Neural cell (in vitro differentiated cells): ENCODE measurements at regions not wholly inside any gene's neighbourhood (a gene's known extent, or its start where the extent isn't known, plus 50 kb on each side); places are given as distances from the start of the nearest gene placed in this dataset.

Experiments used
- H2AFZ ChIP-seq: fragments of 200-600, 300-800 bp; sonication (generic), shearing (Covaris generic); 2 replicates; pipeline ENCODE4 v1.6.0; 2014; ENCODE audit warnings: low read depth, mild to moderate bottlenecking, antibody characterized with exemption, low read length, moderate library complexity
- H3F3A ChIP-seq: fragments of 200-600 bp; shearing (Covaris generic); 2 replicates; pipeline ENCODE4 v1.6.1; 2016; ENCODE audit warnings: mild to moderate bottlenecking, moderate library complexity, mixed read lengths, antibody characterized with exemption, low read length; ENCODE audit not compliant: insufficient read depth, poor library complexity, severe bottlenecking
- H3K27ac ChIP-seq: fragments of 200-600, 300-800 bp; sonication (generic), shearing (Covaris generic); 2 replicates; pipeline ENCODE4 v1.5.1; 2014; ENCODE audit warnings: mild to moderate bottlenecking, low read length, moderate library complexity
- H3K27me3 ChIP-seq: fragments of 300-800, 200-600 bp; sonication (generic), shearing (Covaris generic); 2 replicates; pipeline ENCODE4 v1.6.0; 2014; ENCODE audit warnings: mild to moderate bottlenecking, low read depth, low read length, moderate library complexity; ENCODE audit not compliant: insufficient read depth
- H3K36me3 ChIP-seq: fragments of 300-800, 200-600 bp; sonication (generic), shearing (Covaris generic); 2 replicates; pipeline ENCODE4 v1.5.1; 2014; ENCODE audit warnings: mild to moderate bottlenecking, antibody characterized with exemption, low read length, moderate library complexity; ENCODE audit not compliant: insufficient read depth
- H3K4me2 ChIP-seq: fragments of 300-800, 200-600 bp; sonication (generic), shearing (Covaris generic); 2 replicates; pipeline ENCODE4 v1.6.0; 2014; ENCODE audit warnings: mild to moderate bottlenecking, low read length
- H3K4me3 ChIP-seq: fragments of 300-800, 200-600 bp; sonication (generic), shearing (Covaris generic); 2 replicates; pipeline ENCODE4 v1.5.1; 2014; ENCODE audit warnings: mild to moderate bottlenecking, low read length, moderate library complexity
- H3K79me2 ChIP-seq: fragments of 200-600 bp; shearing (Covaris generic); replicated peaks from 2 replicates; pipeline ENCODE4 v1.6.0; 2014; ENCODE audit warnings: mild to moderate bottlenecking, low read length, moderate library complexity; ENCODE audit not compliant: insufficient read depth
- H3K9ac ChIP-seq: fragments of 300-800, 200-600 bp; sonication (generic), shearing (Covaris generic); 2 replicates; pipeline ENCODE4 v1.6.1; 2016; ENCODE audit warnings: mild to moderate bottlenecking, low read length, mixed read lengths
- H3K9me2 ChIP-seq: fragments of 200-600 bp; shearing (Covaris generic); 2 replicates; pipeline ENCODE4 v1.6.1; 2016; ENCODE audit warnings: mild to moderate bottlenecking, low read length, mixed read lengths; ENCODE audit not compliant: insufficient read depth
- H3K9me3 ChIP-seq: fragments of 200-600, 300-800 bp; sonication (generic), shearing (Covaris generic); 2 replicates; pipeline ENCODE4 v1.6.1; 2016; ENCODE audit warnings: mild to moderate bottlenecking, mixed run types, low read length, moderate library complexity, mixed read lengths
- H4K20me1 ChIP-seq: fragments of 200-600 bp; shearing (Covaris generic); 2 replicates; pipeline ENCODE4 v1.6.1; 2016; ENCODE audit warnings: mild to moderate bottlenecking, mixed run types; ENCODE audit not compliant: insufficient read depth
- EP300 ChIP-seq: fragments of 450-650 bp; conservative IDR thresholded peaks from 2 replicates; pipeline ENCODE4 v1.6.1; 2014; ENCODE audit warnings: antibody characterized with exemption, mild to moderate bottlenecking, moderate library complexity; ENCODE audit not compliant: poor library complexity, severe bottlenecking
- EZH2 ChIP-seq: fragments of 200-600, 300-800 bp; shearing (Covaris generic), sonication (generic); IDR thresholded peaks from 2 replicates; pipeline ENCODE4 v1.6.1; 2014; ENCODE audit warnings: antibody characterized with exemption, low read length, borderline replicate concordance, mild to moderate bottlenecking; ENCODE audit not compliant: insufficient read depth, poor library complexity, severe bottlenecking
- POLR2AphosphoS5 ChIP-seq: IDR thresholded peaks from 2 replicates; pipeline ENCODE4 v1.6.1; 2012
- RAD21 ChIP-seq: fragments of 450-650 bp; conservative IDR thresholded peaks from 2 replicates; pipeline ENCODE4 v1.6.1; 2014; ENCODE audit warnings: antibody characterized with exemption, mild to moderate bottlenecking, moderate library complexity
- SMC3 ChIP-seq: fragments of 450-650 bp; conservative IDR thresholded peaks from 2 replicates; pipeline ENCODE4 v1.6.1; 2014; ENCODE audit warnings: antibody characterized with exemption, mild to moderate bottlenecking, moderate library complexity; ENCODE audit not compliant: poor library complexity
- TAF1 ChIP-seq: IDR thresholded peaks from 2 replicates; pipeline ENCODE4 v1.6.1; 2012; ENCODE audit warnings: low read depth
- TF ChIP-seq, protein P1 (sequence below): IDR thresholded peaks from 2 replicates; pipeline ENCODE4 v1.6.1; 2012; ENCODE audit warnings: borderline replicate concordance
- TF ChIP-seq, protein P2 (sequence below): fragments of 450-650 bp; IDR thresholded peaks from 2 replicates; pipeline ENCODE4 v1.5.1; 2014; ENCODE audit warnings: antibody characterized with exemption, mild to moderate bottlenecking, moderate library complexity; ENCODE audit not compliant: poor library complexity, severe bottlenecking

DNA sequence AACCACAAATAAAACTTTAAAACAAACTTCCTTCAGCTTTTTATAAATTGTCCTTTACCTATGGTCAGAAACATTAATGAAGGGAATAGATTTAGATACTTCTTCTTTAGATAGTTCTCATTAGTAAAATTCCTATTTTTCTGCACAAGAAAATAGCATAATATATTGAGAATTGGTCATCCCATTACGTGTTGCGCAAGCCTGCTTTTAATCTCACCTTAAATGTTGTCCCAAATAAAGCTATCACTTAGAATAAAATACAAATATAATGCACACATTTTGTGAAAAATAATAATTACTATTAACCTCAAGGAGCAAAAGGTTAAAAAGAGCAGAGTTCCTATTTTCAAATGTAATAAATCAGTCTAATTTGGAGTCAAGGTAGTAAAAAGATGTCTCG, 95.2 kb upstream of the TTC29 start:
- H3F3A ChIP-seq = no peaks in the 10 kb centered on the region
- no peaks in the 10 kb centered on the region for H3K9me2 ChIP-seq
- no peaks in the 10 kb centered on the region for H3K27me3 ChIP-seq
- no peak overlapping the region for H3K9ac ChIP-seq
- no peaks in the 10 kb centered on the region for H4K20me1 ChIP-seq
- H3K4me2 ChIP-seq = no peak overlapping the region
- no peaks in the 10 kb centered on the region for H3K9me3 ChIP-seq
- TF ChIP-seq EZH2 = no peak
- no peak for TF ChIP-seq POLR2AphosphoS5
- TF ChIP-seq SMC3 = no peak
- TF ChIP-seq, protein P1, sequence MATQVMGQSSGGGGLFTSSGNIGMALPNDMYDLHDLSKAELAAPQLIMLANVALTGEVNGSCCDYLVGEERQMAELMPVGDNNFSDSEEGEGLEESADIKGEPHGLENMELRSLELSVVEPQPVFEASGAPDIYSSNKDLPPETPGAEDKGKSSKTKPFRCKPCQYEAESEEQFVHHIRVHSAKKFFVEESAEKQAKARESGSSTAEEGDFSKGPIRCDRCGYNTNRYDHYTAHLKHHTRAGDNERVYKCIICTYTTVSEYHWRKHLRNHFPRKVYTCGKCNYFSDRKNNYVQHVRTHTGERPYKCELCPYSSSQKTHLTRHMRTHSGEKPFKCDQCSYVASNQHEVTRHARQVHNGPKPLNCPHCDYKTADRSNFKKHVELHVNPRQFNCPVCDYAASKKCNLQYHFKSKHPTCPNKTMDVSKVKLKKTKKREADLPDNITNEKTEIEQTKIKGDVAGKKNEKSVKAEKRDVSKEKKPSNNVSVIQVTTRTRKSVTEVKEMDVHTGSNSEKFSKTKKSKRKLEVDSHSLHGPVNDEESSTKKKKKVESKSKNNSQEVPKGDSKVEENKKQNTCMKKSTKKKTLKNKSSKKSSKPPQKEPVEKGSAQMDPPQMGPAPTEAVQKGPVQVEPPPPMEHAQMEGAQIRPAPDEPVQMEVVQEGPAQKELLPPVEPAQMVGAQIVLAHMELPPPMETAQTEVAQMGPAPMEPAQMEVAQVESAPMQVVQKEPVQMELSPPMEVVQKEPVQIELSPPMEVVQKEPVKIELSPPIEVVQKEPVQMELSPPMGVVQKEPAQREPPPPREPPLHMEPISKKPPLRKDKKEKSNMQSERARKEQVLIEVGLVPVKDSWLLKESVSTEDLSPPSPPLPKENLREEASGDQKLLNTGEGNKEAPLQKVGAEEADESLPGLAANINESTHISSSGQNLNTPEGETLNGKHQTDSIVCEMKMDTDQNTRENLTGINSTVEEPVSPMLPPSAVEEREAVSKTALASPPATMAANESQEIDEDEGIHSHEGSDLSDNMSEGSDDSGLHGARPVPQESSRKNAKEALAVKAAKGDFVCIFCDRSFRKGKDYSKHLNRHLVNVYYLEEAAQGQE = no peak
- TF ChIP-seq EP300 = no peak
- TF ChIP-seq TAF1 = no peak
- TF ChIP-seq, protein P2, sequence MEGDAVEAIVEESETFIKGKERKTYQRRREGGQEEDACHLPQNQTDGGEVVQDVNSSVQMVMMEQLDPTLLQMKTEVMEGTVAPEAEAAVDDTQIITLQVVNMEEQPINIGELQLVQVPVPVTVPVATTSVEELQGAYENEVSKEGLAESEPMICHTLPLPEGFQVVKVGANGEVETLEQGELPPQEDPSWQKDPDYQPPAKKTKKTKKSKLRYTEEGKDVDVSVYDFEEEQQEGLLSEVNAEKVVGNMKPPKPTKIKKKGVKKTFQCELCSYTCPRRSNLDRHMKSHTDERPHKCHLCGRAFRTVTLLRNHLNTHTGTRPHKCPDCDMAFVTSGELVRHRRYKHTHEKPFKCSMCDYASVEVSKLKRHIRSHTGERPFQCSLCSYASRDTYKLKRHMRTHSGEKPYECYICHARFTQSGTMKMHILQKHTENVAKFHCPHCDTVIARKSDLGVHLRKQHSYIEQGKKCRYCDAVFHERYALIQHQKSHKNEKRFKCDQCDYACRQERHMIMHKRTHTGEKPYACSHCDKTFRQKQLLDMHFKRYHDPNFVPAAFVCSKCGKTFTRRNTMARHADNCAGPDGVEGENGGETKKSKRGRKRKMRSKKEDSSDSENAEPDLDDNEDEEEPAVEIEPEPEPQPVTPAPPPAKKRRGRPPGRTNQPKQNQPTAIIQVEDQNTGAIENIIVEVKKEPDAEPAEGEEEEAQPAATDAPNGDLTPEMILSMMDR = no peak
- no peak for TF ChIP-seq RAD21
- no peak overlapping the region for H3K4me3 ChIP-seq
- H3K27ac ChIP-seq = no peak overlapping the region
- H2AFZ ChIP-seq = no peak overlapping the region
- no peaks in the 10 kb centered on the region for H3K36me3 ChIP-seq
- H3K79me2 ChIP-seq = no peaks in the 10 kb centered on the region

DNA sequence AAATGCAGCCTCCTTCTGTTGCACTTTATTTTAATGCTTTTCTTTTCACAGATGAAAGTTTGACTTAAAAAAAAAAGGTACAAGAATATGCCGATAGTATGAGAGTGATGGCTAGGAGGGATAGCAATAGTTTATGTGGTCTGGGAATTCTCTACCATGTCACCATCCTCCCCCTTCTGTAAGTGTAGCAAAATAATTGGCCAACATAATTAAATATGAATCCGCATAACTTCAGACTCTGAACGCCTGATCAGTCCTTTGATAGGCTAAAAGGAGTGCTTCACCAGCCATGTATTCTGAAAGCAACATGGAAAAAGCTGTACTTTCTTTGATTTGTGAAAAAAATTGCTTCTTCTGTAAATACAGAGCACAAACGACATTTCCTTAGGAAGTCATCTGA, 95.7 kb upstream of the TTC29 start:
- Histone ChIP-seq H3K9me2 (no peaks in the 10 kb centered on the region), H2AFZ (no peak overlapping the region), H3K36me3 (no peaks in the 10 kb centered on the region), H4K20me1 (no peaks in the 10 kb centered on the region), H3K27ac (no peak overlapping the region), H3K4me2 (no peak overlapping the region), H3K9ac (no peak overlapping the region), H3K79me2 (no peaks in the 10 kb centered on the region), H3K27me3 (no peaks in the 10 kb centered on the region), H3F3A (no peaks in the 10 kb centered on the region), H3K4me3 (no peak overlapping the region), H3K9me3 (no peaks in the 10 kb centered on the region)
- TF ChIP-seq SMC3 (no peak), POLR2AphosphoS5 (no peak), TAF1 (no peak), EZH2 (no peak)
- TF ChIP-seq, protein P2 = no peak
